EH (cell line): ENCODE measurements at regions not wholly inside any gene's neighbourhood (a gene's known extent, or its start where the extent isn't known, plus 50 kb on each side); places are given as distances from the start of the nearest gene placed in this dataset.
A peak's percentile ranks its signal among the peaks of the same experiment; 100 is the strongest.

Source experiments
- DNase-seq: peaks from one replicate; pipeline ENCODE4 v3.0.0-alpha.2; 2015; ENCODE audit warnings: low read depth

GRCh38 chr13:60282708-60283107 is 114.3 kb upstream of the TDRD3 start:
- DNase-seq, result no peak

- DNase-seq, result no peak
These were observed 110.3 kb upstream of the TDRD3 start for GRCh38 chr13:60286707-60287106.

GRCh38 chr13:60288569-60288968 is 108.5 kb upstream of the TDRD3 start:
- DNase-seq, result no peak

GRCh38 chr13:60303166-60303565 is 93.9 kb upstream of the TDRD3 start:
- DNase-seq, result no peak

GRCh38 chr13:60311527-60311926 is 85.5 kb upstream of the TDRD3 start:
- DNase-seq, result no peak

GRCh38 chr13:60312851-60313505 is 84.0 kb upstream of the TDRD3 start:
- DNase-seq, result no peak

- no peak for DNase-seq
These were observed 78.8 kb upstream of the TDRD3 start for GRCh38 chr13:60318186-60318585.

- no peak for DNase-seq
These were observed 72.9 kb upstream of the TDRD3 start for GRCh38 chr13:60324131-60324530.

GRCh38 chr13:60326273-60326672 is 70.7 kb upstream of the TDRD3 start:
- no peak for DNase-seq

GRCh38 chr13:60327511-60327910 is 69.5 kb upstream of the TDRD3 start:
- no peak for DNase-seq

GRCh38 chr13:60328073-60328472 is 68.9 kb upstream of the TDRD3 start:
- DNase-seq, result no peak

GRCh38 chr13:60329221-60329923 is 67.6 kb upstream of the TDRD3 start:
- DNase-seq, result peak; percentile 37

- no peak for DNase-seq
These were observed 65.6 kb upstream of the TDRD3 start for GRCh38 chr13:60331249-60332012.

GRCh38 chr13:60332682-60333081 is 64.3 kb upstream of the TDRD3 start:
- no peak for DNase-seq

GRCh38 chr13:60334310-60334709 is 62.7 kb upstream of the TDRD3 start:
- no peak for DNase-seq

- DNase-seq, result peak; percentile 28
These were observed 61.5 kb upstream of the TDRD3 start for GRCh38 chr13:60335531-60335930.

- no peak for DNase-seq
These were observed 58.3 kb upstream of the TDRD3 start for GRCh38 chr13:60338754-60339153.

- no peak for DNase-seq
These were observed 53.0 kb upstream of the TDRD3 start for GRCh38 chr13:60343978-60344377.

- DNase-seq, result no peak
These were observed 49.8 kb upstream of the TDRD3 start for GRCh38 chr13:60347174-60347573.
